Bronchial epithelial cell (primary cell): ENCODE measurements at regions not wholly inside any gene's neighbourhood (a gene's known extent, or its start where the extent isn't known, plus 50 kb on each side); places are given as distances from the start of the nearest gene placed in this dataset.

Experiments
- DNase-seq: peaks from one replicate; pipeline ENCODE4 v3.0.0-alpha.2; 2010; ENCODE audit warnings: low read depth
- FAIRE-seq: peaks from 2 replicates; lab custom pipeline; 2011; peaks lifted over from hg19 to GRCh38; lab: Jason Lieb, UNC
- H3K27me3 ChIP-seq: 2 replicates; pipeline ENCODE4 v1.5.1; 2011; ENCODE audit warnings: low read length; ENCODE audit not compliant: control insufficient read depth, insufficient read depth
- H3K36me3 ChIP-seq: 2 replicates; pipeline ENCODE4 v1.5.1; 2011; ENCODE audit warnings: low read length; ENCODE audit not compliant: control insufficient read depth, insufficient read depth
- H3K4me3 ChIP-seq: 2 replicates; pipeline ENCODE4 v1.5.1; 2011; ENCODE audit warnings: mild to moderate bottlenecking, low read depth, low read length, control low read depth
- CTCF ChIP-seq: IDR thresholded peaks from 2 replicates; pipeline ENCODE4 v1.5.1; 2011; ENCODE audit warnings: mild to moderate bottlenecking, moderate library complexity, low read length, control low read depth, inconsistent platforms; ENCODE audit not compliant: insufficient read depth, severe bottlenecking

DNA sequence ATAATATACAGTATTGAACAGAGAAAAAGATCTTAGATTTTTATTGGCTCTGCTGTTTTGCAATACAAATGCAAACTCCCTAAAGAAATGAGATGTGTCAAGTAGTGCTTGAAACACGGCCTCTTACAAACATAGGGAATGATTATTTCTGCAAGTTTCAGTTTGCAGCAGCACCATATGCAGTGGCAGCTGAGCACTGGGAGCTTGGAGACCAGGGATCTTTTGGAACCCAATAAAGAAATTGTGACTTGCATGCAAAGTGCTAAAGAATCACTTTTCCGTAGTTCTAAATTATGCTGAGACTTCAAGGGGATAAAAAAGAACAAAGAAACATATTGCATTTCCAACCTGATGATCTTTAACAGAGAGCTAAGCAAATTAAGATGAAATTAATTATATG lies 674.6 kb upstream of the ZNF608 start:
- no peak for TF ChIP-seq CTCF
- Histone ChIP-seq H3K27me3 (no peaks in the 10 kb centered on the region), H3K36me3 (no peaks in the 10 kb centered on the region), H3K4me3 (no peak overlapping the region)
- DNase-seq: no peak
- no peak for FAIRE-seq

GRCh38 chr5:125422342-125422741 lies 675.9 kb upstream of the ZNF608 start:
- no peak for DNase-seq

GRCh38 chr5:125424402-125425141 lies 678.1 kb upstream of the ZNF608 start:
- no peaks in the 10 kb centered on the region for H3K27me3 ChIP-seq
- no peak overlapping the region for H3K4me3 ChIP-seq
- FAIRE-seq (no peak), DNase-seq (peak; percentile 3)
- H3K36me3 ChIP-seq: no peaks in the 10 kb centered on the region
- TF ChIP-seq CTCF: no peak

More at GRCh38 chr5:125422342-125422741, 675.9 kb upstream of the ZNF608 start:
- no peak for TF ChIP-seq CTCF
- H3K36me3 ChIP-seq: no peaks in the 10 kb centered on the region
- no peak for FAIRE-seq
- H3K4me3 ChIP-seq: no peak overlapping the region
- no peaks in the 10 kb centered on the region for H3K27me3 ChIP-seq

- Histone ChIP-seq H3K27me3 (no peaks in the 10 kb centered on the region), H3K4me3 (no peak overlapping the region), H3K36me3 (no peaks in the 10 kb centered on the region)
- no peak for TF ChIP-seq CTCF
- FAIRE-seq (no peak), DNase-seq (no peak)
Measured at GRCh38 chr5:125429498-125429897, 683.1 kb upstream of the ZNF608 start.

- DNase-seq: no peak
- no peak for TF ChIP-seq CTCF
- Histone ChIP-seq H3K27me3 (no peaks in the 10 kb centered on the region), H3K4me3 (no peak overlapping the region), H3K36me3 (no peaks in the 10 kb centered on the region)
- FAIRE-seq: no peak
Measured at GRCh38 chr5:125433457-125433856, 687.0 kb upstream of the ZNF608 start.

DNA sequence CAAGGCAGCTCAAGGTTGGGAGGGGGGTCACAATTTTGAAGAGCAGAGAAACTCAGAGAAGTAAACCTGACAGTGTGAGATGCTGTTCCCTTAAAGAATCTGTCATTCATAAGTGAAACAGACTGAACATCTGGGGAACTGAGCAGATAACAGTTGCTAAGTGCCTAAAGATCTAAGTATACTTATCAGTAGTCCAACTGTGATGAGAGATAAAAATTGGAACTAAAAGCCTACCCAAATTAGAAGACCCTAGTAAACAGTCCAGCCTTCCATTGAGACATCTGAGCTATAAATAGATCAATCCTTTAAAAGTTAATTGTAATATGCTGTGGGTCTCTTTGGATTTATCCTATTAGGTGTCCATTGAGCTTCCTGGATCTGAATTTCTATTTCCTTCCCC lies 692.8 kb upstream of the ZNF608 start:
- H3K27me3 ChIP-seq: no peaks in the 10 kb centered on the region
- FAIRE-seq (no peak), DNase-seq (no peak)
- no peaks in the 10 kb centered on the region for H3K36me3 ChIP-seq
- no peak overlapping the region for H3K4me3 ChIP-seq
- TF ChIP-seq CTCF: no peak
